ELR (cell line): ENCODE measurements at regions not wholly inside any gene's neighbourhood (a gene's known extent, or its start where the extent isn't known, plus 50 kb on each side); places are given as distances from the start of the nearest gene placed in this dataset.

Source experiments
- DNase-seq: peaks from one replicate; pipeline ENCODE4 v3.0.0-alpha.2; 2015; ENCODE audit warnings: low read depth

GRCh38 chr10:130430852-130431704, 294.9 kb downstream of the GLRX3 start:
- no peak for DNase-seq

- DNase-seq, result no peak
These were observed 296.1 kb downstream of the GLRX3 start for GRCh38 chr10:130432271-130432670.

GRCh38 chr10:130432850-130433249, 296.7 kb downstream of the GLRX3 start:
- DNase-seq, result no peak

- no peak for DNase-seq
These were observed 298.5 kb downstream of the GLRX3 start for GRCh38 chr10:130434446-130435385.

- DNase-seq, result no peak
These were observed 299.8 kb downstream of the GLRX3 start for GRCh38 chr10:130435961-130436360.

- DNase-seq, result no peak
These were observed 302.7 kb downstream of the GLRX3 start for GRCh38 chr10:130438861-130439260.

- no peak for DNase-seq
These were observed 303.6 kb downstream of the GLRX3 start for GRCh38 chr10:130439766-130440165.

GRCh38 chr10:130440494-130440893, 304.3 kb downstream of the GLRX3 start:
- DNase-seq, result no peak

GRCh38 chr10:130440971-130441370, 304.8 kb downstream of the GLRX3 start:
- DNase-seq, result no peak

GRCh38 chr10:130443066-130443465, 306.9 kb downstream of the GLRX3 start:
- DNase-seq, result no peak

- no peak for DNase-seq
These were observed 317.0 kb downstream of the GLRX3 start for GRCh38 chr10:130453036-130453720.

GRCh38 chr10:130453721-130454542, 317.7 kb downstream of the GLRX3 start:
- no peak for DNase-seq

- no peak for DNase-seq
These were observed 318.4 kb downstream of the GLRX3 start for GRCh38 chr10:130454543-130455000.

GRCh38 chr10:130455111-130455695, 319.0 kb downstream of the GLRX3 start:
- DNase-seq, result no peak

GRCh38 chr10:130455791-130456190, 319.6 kb downstream of the GLRX3 start:
- no peak for DNase-seq

- DNase-seq, result no peak
These were observed 320.4 kb downstream of the GLRX3 start for GRCh38 chr10:130456616-130457015.

GRCh38 chr10:130458509-130458908, 322.3 kb downstream of the GLRX3 start:
- no peak for DNase-seq

GRCh38 chr10:130459011-130459410, 322.8 kb downstream of the GLRX3 start:
- no peak for DNase-seq

GRCh38 chr10:130459851-130460490, 323.8 kb downstream of the GLRX3 start:
- no peak for DNase-seq

- no peak for DNase-seq
These were observed 325.4 kb downstream of the GLRX3 start for GRCh38 chr10:130461631-130462030.
